Bronchial epithelial cell (primary cell): ENCODE measurements at regions not wholly inside any gene's neighbourhood (a gene's known extent, or its start where the extent isn't known, plus 50 kb on each side); places are given as distances from the start of the nearest gene placed in this dataset.

Experiments
- DNase-seq: peaks from one replicate; pipeline ENCODE4 v3.0.0-alpha.2; 2010; ENCODE audit warnings: low read depth
- FAIRE-seq: peaks from 2 replicates; lab custom pipeline; 2011; peaks lifted over from hg19 to GRCh38; lab: Jason Lieb, UNC
- H3K27me3 ChIP-seq: 2 replicates; pipeline ENCODE4 v1.5.1; 2011; ENCODE audit warnings: low read length; ENCODE audit not compliant: control insufficient read depth, insufficient read depth
- H3K36me3 ChIP-seq: 2 replicates; pipeline ENCODE4 v1.5.1; 2011; ENCODE audit warnings: low read length; ENCODE audit not compliant: control insufficient read depth, insufficient read depth
- H3K4me3 ChIP-seq: 2 replicates; pipeline ENCODE4 v1.5.1; 2011; ENCODE audit warnings: mild to moderate bottlenecking, low read depth, low read length, control low read depth
- CTCF ChIP-seq: IDR thresholded peaks from 2 replicates; pipeline ENCODE4 v1.5.1; 2011; ENCODE audit warnings: mild to moderate bottlenecking, moderate library complexity, low read length, control low read depth, inconsistent platforms; ENCODE audit not compliant: insufficient read depth, severe bottlenecking

GRCh38 chr6:163731215-163732013, 316.9 kb downstream of the QKI start:
- no peaks in the 10 kb centered on the region for H3K27me3 ChIP-seq
- DNase-seq (no peak), FAIRE-seq (no peak)
- H3K4me3 ChIP-seq, result no peak overlapping the region
- H3K36me3 ChIP-seq, result no peaks in the 10 kb centered on the region
- TF ChIP-seq CTCF, result no peak

GRCh38 chr6:163730246-163731210, 316.0 kb downstream of the QKI start:
- Histone ChIP-seq H3K4me3 (no peak overlapping the region), H3K27me3 (no peaks in the 10 kb centered on the region), H3K36me3 (no peaks in the 10 kb centered on the region)
- FAIRE-seq (no peak), DNase-seq (no peak)
- TF ChIP-seq CTCF, result no peak

GRCh38 chr6:163729127-163729872, 314.8 kb downstream of the QKI start:
- H3K36me3 ChIP-seq, result no peaks in the 10 kb centered on the region
- no peak for TF ChIP-seq CTCF
- H3K4me3 ChIP-seq, result no peak overlapping the region
- no peaks in the 10 kb centered on the region for H3K27me3 ChIP-seq
- DNase-seq, result no peak
- FAIRE-seq, result no peak

- no peaks in the 10 kb centered on the region for H3K27me3 ChIP-seq
- H3K4me3 ChIP-seq, result no peak overlapping the region
- no peak for FAIRE-seq
- DNase-seq, result no peak
- no peak for TF ChIP-seq CTCF
- no peaks in the 10 kb centered on the region for H3K36me3 ChIP-seq
Measured at GRCh38 chr6:163728442-163729126, 314.1 kb downstream of the QKI start.

GRCh38 chr6:163726037-163726695, 311.6 kb downstream of the QKI start:
- no peaks in the 10 kb centered on the region for H3K27me3 ChIP-seq
- FAIRE-seq (no peak), DNase-seq (no peak)
- TF ChIP-seq CTCF, result no peak
- no peak overlapping the region for H3K4me3 ChIP-seq
- no peaks in the 10 kb centered on the region for H3K36me3 ChIP-seq
